Progenitor cell of endocrine pancreas (in vitro differentiated cells): ENCODE measurements at regions not wholly inside any gene's neighbourhood (a gene's known extent, or its start where the extent isn't known, plus 50 kb on each side); places are given as distances from the start of the nearest gene placed in this dataset.

ENCODE experiments used
- DNase-seq: peaks from one replicate; pipeline ENCODE4 v3.0.0; 2021; ENCODE audit warnings: low spot score; ENCODE audit not compliant: unreplicated experiment
- H3K27ac Mint-ChIP-seq: 2 replicates; pipeline ENCODE4 v1.8.0; 2021; ENCODE audit warnings: mild to moderate bottlenecking, moderate library complexity, mixed read lengths
- H3K27me3 Mint-ChIP-seq: 2 replicates; pipeline ENCODE4 v1.8.0; 2021; ENCODE audit warnings: mixed read lengths
- H3K36me3 Mint-ChIP-seq: 2 replicates; pipeline ENCODE4 v1.8.0; 2022; ENCODE audit warnings: mixed read lengths; ENCODE audit not compliant: insufficient read depth
- H3K4me1 Mint-ChIP-seq: 2 replicates; pipeline ENCODE4 v1.8.0; 2021; ENCODE audit warnings: low read depth, mixed read lengths
- H3K4me3 Mint-ChIP-seq: 2 replicates; pipeline ENCODE4 v1.8.0; 2021; ENCODE audit warnings: low read depth, mild to moderate bottlenecking, moderate library complexity, mixed read lengths
- H3K9me3 Mint-ChIP-seq: 2 replicates; pipeline ENCODE4 v1.8.0; 2021; ENCODE audit warnings: low read depth, mixed read lengths
- TF ChIP-seq, protein P1 (sequence below): fragments of 200-600 bp; sonication (generic); IDR thresholded peaks from one replicate; pipeline ENCODE4 v1.5.0; 2021; ENCODE audit warnings: antibody characterized with exemption, mild to moderate bottlenecking; ENCODE audit not compliant: unreplicated experiment

- H3K27me3 Mint-ChIP-seq, result no peaks in the 10 kb centered on the region
- DNase-seq, result no peak
- no peaks in the 10 kb centered on the region for H3K36me3 Mint-ChIP-seq
- TF ChIP-seq, protein P1, sequence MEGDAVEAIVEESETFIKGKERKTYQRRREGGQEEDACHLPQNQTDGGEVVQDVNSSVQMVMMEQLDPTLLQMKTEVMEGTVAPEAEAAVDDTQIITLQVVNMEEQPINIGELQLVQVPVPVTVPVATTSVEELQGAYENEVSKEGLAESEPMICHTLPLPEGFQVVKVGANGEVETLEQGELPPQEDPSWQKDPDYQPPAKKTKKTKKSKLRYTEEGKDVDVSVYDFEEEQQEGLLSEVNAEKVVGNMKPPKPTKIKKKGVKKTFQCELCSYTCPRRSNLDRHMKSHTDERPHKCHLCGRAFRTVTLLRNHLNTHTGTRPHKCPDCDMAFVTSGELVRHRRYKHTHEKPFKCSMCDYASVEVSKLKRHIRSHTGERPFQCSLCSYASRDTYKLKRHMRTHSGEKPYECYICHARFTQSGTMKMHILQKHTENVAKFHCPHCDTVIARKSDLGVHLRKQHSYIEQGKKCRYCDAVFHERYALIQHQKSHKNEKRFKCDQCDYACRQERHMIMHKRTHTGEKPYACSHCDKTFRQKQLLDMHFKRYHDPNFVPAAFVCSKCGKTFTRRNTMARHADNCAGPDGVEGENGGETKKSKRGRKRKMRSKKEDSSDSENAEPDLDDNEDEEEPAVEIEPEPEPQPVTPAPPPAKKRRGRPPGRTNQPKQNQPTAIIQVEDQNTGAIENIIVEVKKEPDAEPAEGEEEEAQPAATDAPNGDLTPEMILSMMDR, result no peak
- H3K27ac Mint-ChIP-seq, result no peak overlapping the region
- no peaks in the 10 kb centered on the region for H3K9me3 Mint-ChIP-seq
- peaks cover 1% of the 10 kb centered on the region for H3K4me1 Mint-ChIP-seq
- H3K4me3 Mint-ChIP-seq, result no peak overlapping the region
These were observed 610.7 kb downstream of the KCNJ2 start for GRCh38 chr17:70780031-70780430.

GRCh38 chr17:70786081-70786480 is 616.7 kb downstream of the KCNJ2 start:
- Mint-ChIP-seq H3K27ac (no peak overlapping the region), H3K4me3 (no peak overlapping the region), H3K9me3 (no peaks in the 10 kb centered on the region), H3K4me1 (no peaks in the 10 kb centered on the region), H3K27me3 (no peaks in the 10 kb centered on the region), H3K36me3 (no peaks in the 10 kb centered on the region)
- DNase-seq, result no peak
- TF ChIP-seq, protein P1, result no peak

GRCh38 chr17:70787721-70788300 is 618.5 kb downstream of the KCNJ2 start:
- no peaks in the 10 kb centered on the region for H3K36me3 Mint-ChIP-seq
- no peak overlapping the region for H3K27ac Mint-ChIP-seq
- H3K27me3 Mint-ChIP-seq, result no peaks in the 10 kb centered on the region
- no peak for DNase-seq
- TF ChIP-seq, protein P1, result no peak
- H3K4me1 Mint-ChIP-seq, result no peaks in the 10 kb centered on the region
- no peaks in the 10 kb centered on the region for H3K9me3 Mint-ChIP-seq
- H3K4me3 Mint-ChIP-seq, result no peak overlapping the region

GRCh38 chr17:70791748-70792443 is 622.6 kb downstream of the KCNJ2 start:
- DNase-seq, result no peak

DNA sequence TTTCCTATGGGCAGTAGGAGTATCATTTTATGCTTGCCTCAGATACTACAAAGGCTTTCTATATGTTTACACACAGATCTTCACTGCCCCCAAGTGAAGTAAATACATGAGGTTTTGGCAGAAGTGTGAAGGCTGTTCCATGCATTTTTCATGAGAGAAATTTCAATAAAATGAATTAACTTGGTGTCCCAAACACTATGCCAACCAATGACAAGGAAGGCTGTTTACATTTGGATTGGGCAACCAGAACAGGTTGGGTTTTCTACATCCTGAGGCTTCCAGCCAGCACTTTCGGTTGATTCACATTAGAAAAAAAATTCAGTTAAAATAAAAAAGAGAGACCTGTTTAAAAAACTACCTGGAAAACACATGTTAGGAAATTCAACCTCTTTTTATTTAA is 625.4 kb downstream of the KCNJ2 start:
- Mint-ChIP-seq H3K36me3 (no peaks in the 10 kb centered on the region), H3K27ac (no peak overlapping the region), H3K4me1 (no peaks in the 10 kb centered on the region), H3K27me3 (peaks cover 4% of the 10 kb centered on the region), H3K9me3 (peaks cover 5% of the 10 kb centered on the region), H3K4me3 (no peak overlapping the region)
- no peak for DNase-seq
- TF ChIP-seq, protein P1, result no peak

More at GRCh38 chr17:70791748-70792443, 622.6 kb downstream of the KCNJ2 start:
- no peaks in the 10 kb centered on the region for H3K4me1 Mint-ChIP-seq
- H3K27me3 Mint-ChIP-seq, result peaks cover 4% of the 10 kb centered on the region
- TF ChIP-seq, protein P1, result no peak
- H3K36me3 Mint-ChIP-seq, result no peaks in the 10 kb centered on the region
- no peaks in the 10 kb centered on the region for H3K9me3 Mint-ChIP-seq
- no peak overlapping the region for H3K27ac Mint-ChIP-seq
- H3K4me3 Mint-ChIP-seq, result no peak overlapping the region
